GM13977 (cell line): ENCODE measurements at regions not wholly inside any gene's neighbourhood (a gene's known extent, or its start where the extent isn't known, plus 50 kb on each side); places are given as distances from the start of the nearest gene placed in this dataset.

Source experiments
- DNase-seq: peaks from one replicate; pipeline ENCODE4 v3.0.0; 2012; ENCODE audit warnings: low spot score
- CTCF ChIP-seq: IDR thresholded peaks from 2 replicates; pipeline ENCODE4 v1.5.1; 2012; ENCODE audit warnings: mild to moderate bottlenecking, control low read depth; ENCODE audit not compliant: insufficient read depth; ENCODE audit errors: extremely low read depth, missing control alignments
- in situ Hi-C: fragments of 300-500 bp; cut with MboI; formaldehyde crosslinking; loops from one replicate; pipeline ENCODE4 v1.12.0; 2022; ENCODE audit warnings: low sequenced_read_pairs, low pct_unique_long_range_greater_than_20kb, mixed read lengths, inconsistent platforms; ENCODE audit not compliant: unreplicated experiment

GRCh38 chr12:103086471-103086870, 129.0 kb downstream of the ASCL1 start:
- no peak for DNase-seq
- in situ Hi-C loops = no loop called here
- no peak for TF ChIP-seq CTCF

GRCh38 chr12:103093499-103094106, 136.1 kb downstream of the ASCL1 start:
- in situ Hi-C loops = no loop called here
- TF ChIP-seq CTCF = no peak
- no peak for DNase-seq

- no peak for TF ChIP-seq CTCF
- in situ Hi-C loops = no loop called here
- no peak for DNase-seq
These were observed 140.0 kb downstream of the ASCL1 start for GRCh38 chr12:103097496-103097895.

- in situ Hi-C loops = no loop called here
- no peak for TF ChIP-seq CTCF
These were observed 142.9 kb downstream of the ASCL1 start for GRCh38 chr12:103100257-103100831.

GRCh38 chr12:103102225-103102744, 144.8 kb downstream of the ASCL1 start:
- peak; percentile 53 for DNase-seq
- no peak for TF ChIP-seq CTCF
- in situ Hi-C loops = no loop called here

More at GRCh38 chr12:103100257-103100831, 142.9 kb downstream of the ASCL1 start:
- DNase-seq = no peak

- in situ Hi-C loops = no loop called here
- TF ChIP-seq CTCF = no peak
- peak; percentile 27 for DNase-seq
These were observed 148.6 kb downstream of the ASCL1 start for GRCh38 chr12:103105971-103106597.
